Thoracic aorta (tissue), 2 donors: ENCODE measurements at regions not wholly inside any gene's neighbourhood (a gene's known extent, or its start where the extent isn't known, plus 50 kb on each side); places are given as distances from the start of the nearest gene placed in this dataset.

ENCODE experiments used
- ATAC-seq: fragments of 150-250 bp; one replicate; pipeline ENCODE4 v1.8.0; 2017; ENCODE audit warnings: low read depth; ENCODE audit not compliant: insufficient number of reproducible peaks, low FRiP score
- DNase-seq: peaks from one replicate; pipeline ENCODE4 v3.0.0-alpha.2; 2020; ENCODE audit warnings: low spot score
- H3K27ac ChIP-seq, 2 donors: fragments of 200-600 bp; sonication (generic); 1 replicate in 1 of 2; 2 replicates in 1 of 2; pipeline ENCODE4 v1.5.1; 2016; ENCODE audit warnings: mild to moderate bottlenecking in 2 of 2, moderate library complexity in 2 of 2
- H3K27me3 ChIP-seq: fragments of 200-600 bp; sonication (generic); replicated peaks from 2 replicates; pipeline ENCODE4 v1.6.0; 2016; ENCODE audit warnings: mild to moderate bottlenecking; ENCODE audit not compliant: insufficient read depth
- H3K36me3 ChIP-seq: fragments of 200-600 bp; sonication (generic); one replicate; pipeline ENCODE4 v1.5.1; 2016
- H3K4me1 ChIP-seq, 2 donors: fragments of 200-600 bp; sonication (generic); 1 replicate in 1 of 2; 2 replicates in 1 of 2; pipeline versions ENCODE4 v1.5.1 to v1.6.0; 2016; ENCODE audit warnings: low read depth in 2 of 2, mild to moderate bottlenecking in 1 of 2; ENCODE audit not compliant: control insufficient read depth in 1 of 2
- H3K4me3 ChIP-seq: fragments of 200-600 bp; sonication (generic); 2 replicates; pipeline ENCODE4 v1.5.1; 2016; ENCODE audit warnings: mild to moderate bottlenecking
- H3K9me3 ChIP-seq: fragments of 200-600 bp; sonication (generic); 2 replicates; pipeline ENCODE4 v1.5.1; 2016
- CTCF ChIP-seq: fragments of 200-600 bp; sonication (generic); IDR thresholded peaks from one replicate; pipeline ENCODE4 v1.5.1; 2019; ENCODE audit warnings: antibody characterized with exemption

GRCh38 chr4:54802336-54802735, 144.6 kb downstream of the KIT start:
- no peak for ATAC-seq
- H3K27ac ChIP-seq: no peak overlapping the region
- no peak for TF ChIP-seq CTCF
- no peak for DNase-seq
- H3K27me3 ChIP-seq: no peaks in the 10 kb centered on the region
- H3K4me3 ChIP-seq: no peak overlapping the region
- H3K36me3 ChIP-seq: no peaks in the 10 kb centered on the region
- H3K4me1 ChIP-seq: peaks cover 7 to 24% of the 10 kb centered on the region in 2 donors
- H3K9me3 ChIP-seq: no peaks in the 10 kb centered on the region

- Histone ChIP-seq H3K36me3 (no peaks in the 10 kb centered on the region), H3K4me3 (no peak overlapping the region), H3K9me3 (no peaks in the 10 kb centered on the region), H3K27me3 (no peaks in the 10 kb centered on the region), H3K4me1 (peaks cover 7 to 20% of the 10 kb centered on the region in 2 donors), H3K27ac (no peak overlapping the region)
- ATAC-seq: no peak
- DNase-seq: no peak
- no peak for TF ChIP-seq CTCF
Measured at GRCh38 chr4:54800831-54801530, 143.2 kb downstream of the KIT start.

GRCh38 chr4:54794579-54794978, 136.8 kb downstream of the KIT start:
- no peak overlapping the region for H3K27ac ChIP-seq
- H3K27me3 ChIP-seq: no peaks in the 10 kb centered on the region
- no peaks in the 10 kb centered on the region for H3K36me3 ChIP-seq
- no peaks in the 10 kb centered on the region for H3K4me1 ChIP-seq
- no peak for TF ChIP-seq CTCF
- no peak overlapping the region for H3K4me3 ChIP-seq
- DNase-seq: no peak
- H3K9me3 ChIP-seq: no peaks in the 10 kb centered on the region
- ATAC-seq: no peak

- DNase-seq: no peak
Measured at GRCh38 chr4:54793856-54794422, 136.2 kb downstream of the KIT start.

More at GRCh38 chr4:54793856-54794422, 136.2 kb downstream of the KIT start:
- Histone ChIP-seq H3K9me3 (no peaks in the 10 kb centered on the region), H3K36me3 (no peaks in the 10 kb centered on the region), H3K27me3 (no peaks in the 10 kb centered on the region), H3K4me3 (no peak overlapping the region), H3K27ac (no peak overlapping the region), H3K4me1 (no peaks in the 10 kb centered on the region)
- ATAC-seq: no peak
- no peak for TF ChIP-seq CTCF
